ENCODE measurements at regions not wholly inside any gene's neighbourhood (a gene's known extent, or its start where the extent isn't known, plus 50 kb on each side); places are given as distances from the start of the nearest gene placed in this dataset.

DNA sequence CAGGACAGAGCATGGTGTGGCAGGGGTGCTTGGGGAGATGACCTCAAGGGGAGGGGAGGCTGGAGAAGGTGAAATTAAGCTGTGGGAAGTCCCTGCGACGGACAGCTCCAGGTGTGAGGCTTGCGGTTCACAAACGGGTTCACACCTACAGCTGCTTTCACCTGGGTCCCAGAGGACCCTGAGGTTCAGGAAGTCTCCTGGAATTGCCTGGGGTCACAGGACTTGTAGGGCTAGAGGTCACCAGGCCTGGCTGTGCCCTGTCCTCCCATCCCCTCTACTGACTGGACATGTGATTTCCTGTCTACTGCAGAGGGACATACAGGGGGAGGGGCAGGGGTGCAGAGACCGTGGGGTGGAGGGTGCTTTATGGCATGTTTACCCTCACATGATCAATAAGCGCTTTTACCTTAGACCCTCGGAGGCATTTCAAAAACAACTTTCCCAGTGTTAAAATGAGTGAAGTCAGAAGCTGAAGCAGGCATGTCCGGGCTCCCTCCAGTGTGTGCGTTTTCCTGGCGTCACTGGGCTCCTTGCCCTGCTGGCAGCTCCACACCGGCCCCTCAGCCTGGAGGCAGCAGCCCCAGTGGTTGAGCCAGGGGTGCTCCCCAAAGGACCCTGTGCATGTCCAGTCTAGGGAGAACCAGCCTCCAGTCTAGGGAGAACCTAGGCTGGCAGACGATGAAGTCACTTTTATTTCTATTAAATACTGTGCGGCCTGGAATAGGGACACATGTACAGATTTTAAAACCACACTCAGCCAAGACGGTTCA lies 66.6 kb upstream of the IGFBP3 start:
- WGBS (ENCODE audit: insufficient coverage): 92% methylated on average over 9 of the region's 14 CpGs
- Histone ChIP-seq H3K9me3 (ENCODE audit: control insufficient read depth, insufficient read depth, low read length) (no peaks in the 10 kb centered on the region), H3K27ac (ENCODE audit: low read depth, low read length) (no peak overlapping the region), H3K27me3 (ENCODE audit: control insufficient read depth, insufficient read depth, low read length) (no peaks in the 10 kb centered on the region), H3K4me1 (ENCODE audit: control insufficient read depth, insufficient read depth, low read length) (no peaks in the 10 kb centered on the region), H3K4me3 (ENCODE audit: low read depth, low read length) (no peak overlapping the region), H3K36me3 (ENCODE audit: control insufficient read depth, insufficient read depth, low read length) (no peaks in the 10 kb centered on the region)
- no peak for DNase-seq (ENCODE audit: low read depth in 4 of 6, low spot score in 6 of 6)

DNA sequence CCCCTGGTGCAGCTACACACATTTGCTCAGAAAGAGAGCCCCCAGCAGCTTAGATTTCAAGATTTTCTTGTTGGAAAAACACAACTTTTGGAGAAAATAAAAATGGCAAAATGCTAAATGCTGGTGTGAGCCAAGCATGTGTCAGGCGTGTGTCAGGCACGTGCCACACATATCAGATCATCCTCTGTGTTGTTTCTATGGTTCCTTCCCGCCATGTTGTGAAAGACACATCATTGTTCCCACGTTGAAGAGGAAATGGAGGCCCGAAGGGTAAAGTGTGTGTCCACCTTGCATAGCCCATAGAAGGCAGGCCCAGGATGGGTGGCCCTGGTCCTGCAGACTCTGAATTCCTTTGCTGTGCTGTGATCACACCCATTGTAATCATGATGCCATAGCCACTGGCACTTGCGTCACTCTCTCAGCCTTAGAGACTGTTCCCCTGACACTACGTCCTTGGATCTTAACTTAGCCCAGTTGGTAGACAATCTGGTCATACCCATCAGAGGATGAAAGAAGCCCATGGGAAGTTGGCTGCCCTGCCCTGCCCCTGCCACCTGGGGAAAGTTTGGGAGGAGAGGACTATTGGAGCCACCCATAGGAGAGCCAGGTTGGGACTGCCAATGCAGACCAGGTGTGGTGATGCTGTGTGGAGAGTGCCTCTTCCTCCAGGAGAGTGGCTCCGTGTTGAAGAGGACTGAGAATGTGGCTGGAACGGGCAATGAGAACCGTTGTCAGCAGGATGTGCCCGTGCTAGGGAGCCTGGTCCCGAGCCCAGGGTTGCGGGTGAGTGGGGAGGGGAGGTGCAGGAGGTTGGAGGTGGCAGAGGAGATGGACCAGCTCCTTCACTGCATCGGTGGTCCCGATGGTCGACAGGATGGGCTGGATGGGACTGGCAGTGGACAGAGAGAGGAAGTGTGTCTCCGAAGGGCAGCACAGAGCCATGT lies 65.6 kb upstream of the IGFBP3 start:
- no peaks in the 10 kb centered on the region for H3K4me1 ChIP-seq (ENCODE audit: control insufficient read depth, insufficient read depth, low read length)
- DNase-seq (ENCODE audit: low read depth in 4 of 6, low spot score in 6 of 6): no peak
- no peak overlapping the region for H3K4me3 ChIP-seq (ENCODE audit: low read depth, low read length)
- no peaks in the 10 kb centered on the region for H3K36me3 ChIP-seq (ENCODE audit: control insufficient read depth, insufficient read depth, low read length)
- H3K27me3 ChIP-seq (ENCODE audit: control insufficient read depth, insufficient read depth, low read length): no peaks in the 10 kb centered on the region
- no peak overlapping the region for H3K27ac ChIP-seq (ENCODE audit: low read depth, low read length)
- 94% methylated on average over 12 of the region's 17 CpGs for WGBS (ENCODE audit: insufficient coverage)
- no peaks in the 10 kb centered on the region for H3K9me3 ChIP-seq (ENCODE audit: control insufficient read depth, insufficient read depth, low read length)

DNA sequence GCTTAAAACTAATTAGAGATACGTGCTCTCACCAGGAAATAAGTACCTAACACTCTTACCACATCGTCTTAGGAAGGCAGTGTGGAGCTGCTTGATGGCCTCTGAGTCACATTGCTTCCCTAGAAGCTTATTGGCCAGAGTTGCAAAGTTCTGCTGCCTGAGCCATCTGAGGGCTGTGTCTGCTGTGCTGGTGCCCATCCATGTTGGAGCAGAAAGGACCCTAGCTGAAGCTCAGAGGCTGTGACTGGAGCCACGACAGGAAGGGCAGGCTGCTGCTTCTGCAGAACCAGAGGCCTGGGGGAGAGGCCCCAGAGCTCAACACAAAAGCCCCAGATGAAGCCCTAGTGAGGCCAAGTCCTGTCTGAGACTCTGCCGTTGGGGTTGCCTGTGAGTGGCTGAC lies 64.8 kb upstream of the IGFBP3 start:
- Histone ChIP-seq H3K4me1 (ENCODE audit: control insufficient read depth, insufficient read depth, low read length) (no peaks in the 10 kb centered on the region), H3K9me3 (ENCODE audit: control insufficient read depth, insufficient read depth, low read length) (no peaks in the 10 kb centered on the region), H3K4me3 (ENCODE audit: low read depth, low read length) (no peak overlapping the region), H3K36me3 (ENCODE audit: control insufficient read depth, insufficient read depth, low read length) (no peaks in the 10 kb centered on the region), H3K27ac (ENCODE audit: low read depth, low read length) (no peak overlapping the region), H3K27me3 (ENCODE audit: control insufficient read depth, insufficient read depth, low read length) (no peaks in the 10 kb centered on the region)
- WGBS (ENCODE audit: insufficient coverage): 61% methylated on average over 3 of the region's 4 CpGs
- DNase-seq (ENCODE audit: low read depth in 4 of 6, low spot score in 6 of 6): no peak

DNA sequence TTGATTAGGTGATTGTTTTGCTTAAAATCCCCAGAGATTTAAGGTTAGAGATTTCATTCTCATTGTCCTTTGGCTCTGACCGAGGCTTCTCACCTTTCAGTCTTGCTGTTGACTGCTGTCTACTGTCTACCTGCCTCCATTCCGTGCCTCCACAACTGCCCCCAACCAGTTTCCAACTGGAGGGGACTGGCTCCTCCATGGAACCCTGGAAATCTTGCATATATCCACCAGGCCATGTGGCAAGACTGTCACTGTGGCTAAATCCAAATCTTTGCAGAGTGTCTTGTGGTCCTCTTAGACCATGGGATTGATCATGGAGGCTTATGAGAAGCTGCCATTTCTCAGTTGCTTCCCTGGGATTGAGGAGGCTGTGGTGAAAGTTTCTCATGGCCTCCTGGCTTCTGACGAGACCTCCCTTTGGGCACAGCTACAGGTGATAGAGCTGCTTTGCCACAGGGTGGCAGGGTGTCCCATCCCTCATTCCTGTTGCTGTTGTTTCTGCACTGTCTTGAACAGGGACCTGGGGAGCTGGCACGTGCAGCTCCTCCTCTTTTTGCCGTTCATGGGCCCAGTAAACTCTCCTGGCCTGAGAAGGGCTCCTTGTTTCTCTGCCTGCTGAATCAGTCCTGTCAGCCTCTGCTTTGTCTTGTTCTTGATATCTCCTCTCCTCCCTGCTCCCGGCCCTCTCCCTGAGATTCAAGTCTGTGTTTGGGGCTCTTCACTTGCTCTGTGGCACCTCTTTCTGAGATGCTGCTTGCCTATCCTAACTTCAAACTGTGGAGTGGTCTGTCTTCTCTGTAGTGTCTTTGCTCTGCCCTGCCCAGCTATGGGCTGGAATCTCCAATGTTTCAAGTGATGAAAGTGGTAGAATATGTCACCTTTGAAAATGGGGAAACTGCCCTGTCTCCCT lies 63.6 kb upstream of the IGFBP3 start:
- Histone ChIP-seq H3K36me3 (ENCODE audit: control insufficient read depth, insufficient read depth, low read length) (no peaks in the 10 kb centered on the region), H3K27me3 (ENCODE audit: control insufficient read depth, insufficient read depth, low read length) (no peaks in the 10 kb centered on the region), H3K9me3 (ENCODE audit: control insufficient read depth, insufficient read depth, low read length) (no peaks in the 10 kb centered on the region), H3K4me3 (ENCODE audit: low read depth, low read length) (no peak overlapping the region), H3K4me1 (ENCODE audit: control insufficient read depth, insufficient read depth, low read length) (no peaks in the 10 kb centered on the region), H3K27ac (ENCODE audit: low read depth, low read length) (no peak overlapping the region)
- DNase-seq (ENCODE audit: low read depth in 4 of 6, low spot score in 6 of 6): no peak
- 77% methylated on average over 6 of the region's 6 CpGs for WGBS (ENCODE audit: insufficient coverage)

DNA sequence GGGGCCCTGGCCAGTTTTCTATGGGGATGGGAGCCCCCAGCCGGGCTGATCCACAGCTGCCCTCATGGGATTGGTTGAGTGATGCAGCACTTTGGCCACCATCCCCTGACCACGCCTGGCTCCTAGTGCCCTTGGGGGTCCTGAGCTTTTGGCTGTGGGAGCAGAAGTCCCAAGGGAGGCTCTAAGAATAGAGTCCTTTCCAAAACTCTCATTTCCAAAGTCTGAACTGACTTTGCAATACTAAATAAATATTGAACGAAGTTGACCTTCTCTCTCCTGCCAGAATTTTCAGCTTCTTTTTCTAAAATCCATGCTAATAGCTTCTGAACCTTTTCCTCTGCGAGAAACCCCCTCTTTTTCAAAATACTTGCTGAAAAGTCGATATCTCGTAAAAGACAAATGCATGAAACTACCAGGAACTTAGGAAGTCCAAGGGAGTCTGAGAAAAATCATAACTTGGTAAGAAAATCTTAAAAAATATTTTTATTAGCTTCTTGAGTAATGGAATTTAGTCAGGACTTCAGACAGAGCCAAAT lies 62.7 kb upstream of the IGFBP3 start:
- Histone ChIP-seq H3K27ac (ENCODE audit: low read depth, low read length) (no peak overlapping the region), H3K9me3 (ENCODE audit: control insufficient read depth, insufficient read depth, low read length) (no peaks in the 10 kb centered on the region), H3K27me3 (ENCODE audit: control insufficient read depth, insufficient read depth, low read length) (no peaks in the 10 kb centered on the region), H3K4me1 (ENCODE audit: control insufficient read depth, insufficient read depth, low read length) (peaks cover 2% of the 10 kb centered on the region), H3K36me3 (ENCODE audit: control insufficient read depth, insufficient read depth, low read length) (no peaks in the 10 kb centered on the region), H3K4me3 (ENCODE audit: low read depth, low read length) (no peak overlapping the region)
- peak in 1 of 6 donors; percentile 27 for DNase-seq (ENCODE audit: low read depth in 4 of 6, low spot score in 6 of 6)
- 78% methylated on average over 4 of the region's 6 CpGs for WGBS (ENCODE audit: insufficient coverage)

DNA sequence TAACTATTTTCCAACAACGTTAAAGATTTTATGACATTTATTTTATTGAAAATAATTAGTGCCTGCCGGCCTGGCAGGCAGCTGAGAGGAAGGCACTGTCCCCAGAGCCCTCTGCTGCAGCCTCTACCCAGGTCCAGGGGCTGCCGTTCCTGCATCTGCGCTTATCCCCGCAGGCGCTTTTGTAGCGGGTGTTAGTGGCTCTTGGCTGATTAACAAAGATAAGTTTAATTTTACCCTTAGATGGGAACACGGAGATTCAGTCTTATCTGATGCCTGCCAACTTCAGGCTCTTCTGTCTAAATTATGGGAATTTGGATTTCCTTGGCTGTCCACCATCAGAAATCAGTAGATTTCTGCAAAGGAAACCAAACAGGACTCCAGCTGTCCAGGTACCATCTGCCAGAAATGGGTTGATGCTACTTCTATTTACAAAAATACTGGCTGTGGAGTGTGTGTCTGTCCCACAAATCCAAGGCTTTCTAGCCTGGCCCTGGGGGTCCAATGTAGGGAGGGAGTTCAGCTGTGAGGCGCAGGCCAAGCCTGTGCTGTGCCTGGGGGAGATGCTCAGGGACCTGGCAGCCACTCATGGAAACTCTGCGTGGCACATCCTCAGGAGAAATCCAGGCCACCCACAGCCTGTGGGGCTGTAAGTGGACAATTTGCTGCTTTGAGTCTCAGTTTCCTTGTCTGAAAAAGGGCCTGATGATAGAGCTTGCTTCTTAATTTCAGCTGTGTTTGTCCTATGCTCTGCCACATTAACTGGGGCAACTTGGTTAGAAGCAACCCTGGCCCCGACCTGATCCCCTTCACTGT lies 62.0 kb upstream of the IGFBP3 start:
- peaks cover 9% of the 10 kb centered on the region for H3K4me1 ChIP-seq (ENCODE audit: control insufficient read depth, insufficient read depth, low read length)
- H3K27ac ChIP-seq (ENCODE audit: low read depth, low read length): no peak overlapping the region
- H3K27me3 ChIP-seq (ENCODE audit: control insufficient read depth, insufficient read depth, low read length): no peaks in the 10 kb centered on the region
- WGBS (ENCODE audit: insufficient coverage): 93% methylated on average over 4 of the region's 11 CpGs
- peak in 2 of 6 donors; percentile 34 to 67 for DNase-seq (ENCODE audit: low read depth in 4 of 6, low spot score in 6 of 6)
- no peaks in the 10 kb centered on the region for H3K36me3 ChIP-seq (ENCODE audit: control insufficient read depth, insufficient read depth, low read length)
- no peaks in the 10 kb centered on the region for H3K9me3 ChIP-seq (ENCODE audit: control insufficient read depth, insufficient read depth, low read length)
- no peak overlapping the region for H3K4me3 ChIP-seq (ENCODE audit: low read depth, low read length)

DNA sequence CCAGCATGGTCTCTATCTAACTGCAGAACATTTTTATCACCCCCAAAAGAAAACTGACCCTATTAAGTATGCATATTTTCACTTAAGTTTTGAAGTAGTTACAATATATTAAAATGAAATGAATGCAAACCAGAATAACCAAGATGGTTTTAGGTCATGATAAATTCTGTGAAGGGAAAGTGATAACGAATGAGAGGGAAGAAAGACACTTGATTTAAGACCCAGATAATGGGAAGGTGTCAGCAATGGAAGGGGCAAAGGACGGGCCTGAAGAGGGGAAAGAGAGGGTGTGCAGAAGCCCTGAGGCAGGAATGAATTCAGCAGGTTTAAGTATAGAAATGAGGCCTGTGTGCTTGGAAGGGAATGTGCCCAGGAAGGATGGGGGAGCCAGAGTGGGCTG lies 61.1 kb upstream of the IGFBP3 start:
- Histone ChIP-seq H3K4me3 (ENCODE audit: low read depth, low read length) (no peak overlapping the region), H3K36me3 (ENCODE audit: control insufficient read depth, insufficient read depth, low read length) (no peaks in the 10 kb centered on the region), H3K4me1 (ENCODE audit: control insufficient read depth, insufficient read depth, low read length) (peaks cover 12% of the 10 kb centered on the region), H3K9me3 (ENCODE audit: control insufficient read depth, insufficient read depth, low read length) (no peaks in the 10 kb centered on the region), H3K27me3 (ENCODE audit: control insufficient read depth, insufficient read depth, low read length) (no peaks in the 10 kb centered on the region), H3K27ac (ENCODE audit: low read depth, low read length) (no peak overlapping the region)
- WGBS (ENCODE audit: insufficient coverage): 86% methylated on average over 2 of the region's 2 CpGs
- DNase-seq (ENCODE audit: low read depth in 4 of 6, low spot score in 6 of 6): no peak

DNA sequence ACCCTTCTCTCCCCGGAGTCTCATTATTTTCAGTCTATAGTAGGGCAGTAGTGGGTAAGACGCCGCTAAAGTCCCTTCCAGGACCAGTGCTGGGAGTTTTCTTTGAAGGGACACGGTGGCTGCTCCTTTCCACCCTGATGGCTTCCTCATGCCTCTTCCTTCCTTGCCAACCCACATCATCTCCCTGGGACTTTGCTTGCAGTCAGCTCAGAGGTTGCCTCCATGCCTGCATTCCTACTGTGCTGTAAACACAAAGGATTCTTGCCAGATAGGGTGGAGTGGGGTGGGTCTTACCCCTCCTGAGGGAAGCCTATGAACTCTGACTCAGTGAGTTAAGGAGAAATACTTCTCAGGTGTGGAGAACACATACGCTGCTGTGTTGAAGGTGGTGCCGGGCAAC lies 59.9 kb upstream of the IGFBP3 start:
- H3K27me3 ChIP-seq (ENCODE audit: control insufficient read depth, insufficient read depth, low read length): no peaks in the 10 kb centered on the region

More for the DNA sequence above, 59.9 kb upstream of the IGFBP3 start:
- 100% methylated on average over 3 of the region's 6 CpGs for WGBS (ENCODE audit: insufficient coverage)
- H3K4me1 ChIP-seq (ENCODE audit: control insufficient read depth, insufficient read depth, low read length): peaks cover 12% of the 10 kb centered on the region
- no peaks in the 10 kb centered on the region for H3K9me3 ChIP-seq (ENCODE audit: control insufficient read depth, insufficient read depth, low read length)
- no peaks in the 10 kb centered on the region for H3K36me3 ChIP-seq (ENCODE audit: control insufficient read depth, insufficient read depth, low read length)
- H3K27ac ChIP-seq (ENCODE audit: low read depth, low read length): no peak overlapping the region
- no peak for DNase-seq (ENCODE audit: low read depth in 4 of 6, low spot score in 6 of 6)
- H3K4me3 ChIP-seq (ENCODE audit: low read depth, low read length): no peak overlapping the region

Data from spinal cord (tissue), 9 donors.